GM19438 (cell line): ENCODE measurements at regions not wholly inside any gene's neighbourhood (a gene's known extent, or its start where the extent isn't known, plus 50 kb on each side); places are given as distances from the start of the nearest gene placed in this dataset.
"Not testable (repeated sequence)": the region's sequence is repeated elsewhere in the genome, so short reads cannot be mapped to it uniquely, and the experiment has no call there.

Experiments used
- ATAC-seq: cut with Tn5 transposase; IDR thresholded peaks from one replicate; pipeline ENCODE4 v1.9.1; 2021; ENCODE audit warnings: low read depth; ENCODE audit not compliant: unreplicated experiment

DNA sequence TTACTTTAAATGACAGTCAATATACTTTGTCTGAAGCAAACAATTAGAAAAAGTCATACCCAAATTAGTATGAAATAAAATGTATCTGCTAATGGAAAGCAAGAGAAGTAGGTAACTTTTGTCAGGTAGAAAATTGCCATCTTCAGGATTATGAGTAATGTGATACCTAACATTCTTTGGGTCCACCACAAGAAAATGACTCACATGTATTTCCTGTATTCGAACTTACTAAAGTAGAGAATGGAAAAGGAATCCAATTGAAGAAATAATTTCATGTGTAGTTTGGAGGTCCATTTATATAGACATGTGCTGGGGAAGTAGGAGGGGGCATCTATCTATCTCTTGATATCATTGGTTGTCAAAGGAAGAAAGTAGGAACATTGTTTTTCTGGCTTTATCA is 636.2 kb upstream of the CHAC2 start:
- ATAC-seq: no peak

GRCh38 chr2:53130441-53130943 is 637.1 kb upstream of the CHAC2 start:
- no peak for ATAC-seq

DNA sequence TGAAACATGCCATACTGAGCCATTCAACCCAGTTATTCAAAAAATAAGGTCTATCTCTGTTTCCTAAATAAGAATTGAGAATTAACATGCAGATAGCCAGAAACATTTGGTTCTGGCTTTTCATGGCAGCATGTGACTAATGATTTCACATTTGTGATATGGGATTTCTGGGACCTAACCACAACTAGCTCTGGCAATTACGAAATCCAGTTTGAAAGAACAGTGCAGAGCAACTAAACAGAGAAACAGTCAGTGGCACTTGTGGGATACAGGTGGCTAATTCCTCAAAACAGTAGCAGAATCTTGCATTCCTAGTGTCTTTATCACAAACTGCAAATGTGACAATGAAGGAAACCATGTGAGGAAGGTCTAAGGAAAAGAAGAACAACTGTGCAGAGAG is 637.8 kb upstream of the CHAC2 start:
- ATAC-seq: no peak

- no peak for ATAC-seq
These were observed 640.4 kb upstream of the CHAC2 start for GRCh38 chr2:53127061-53127650.

- no peak for ATAC-seq
These were observed 652.6 kb upstream of the CHAC2 start for GRCh38 chr2:53114991-53115390.

DNA sequence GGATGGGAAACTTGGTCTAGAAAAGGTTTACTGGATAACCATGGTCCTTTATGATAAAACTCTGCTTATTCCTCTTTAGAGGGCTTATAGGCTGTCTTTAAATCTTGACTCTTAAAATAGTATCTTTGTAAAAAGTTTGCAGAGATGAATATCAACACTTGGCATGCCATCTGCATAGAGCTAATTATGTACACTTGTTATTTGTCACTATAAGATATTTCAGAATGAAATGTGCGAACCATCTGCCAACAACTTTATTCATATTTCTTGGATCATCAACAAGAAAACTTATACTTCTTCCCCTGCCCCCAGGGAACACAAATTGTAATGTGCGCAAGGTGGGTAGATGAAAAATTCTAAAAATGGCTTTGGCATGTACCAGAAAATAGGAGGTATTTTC is 653.0 kb upstream of the CHAC2 start:
- ATAC-seq: no peak

DNA sequence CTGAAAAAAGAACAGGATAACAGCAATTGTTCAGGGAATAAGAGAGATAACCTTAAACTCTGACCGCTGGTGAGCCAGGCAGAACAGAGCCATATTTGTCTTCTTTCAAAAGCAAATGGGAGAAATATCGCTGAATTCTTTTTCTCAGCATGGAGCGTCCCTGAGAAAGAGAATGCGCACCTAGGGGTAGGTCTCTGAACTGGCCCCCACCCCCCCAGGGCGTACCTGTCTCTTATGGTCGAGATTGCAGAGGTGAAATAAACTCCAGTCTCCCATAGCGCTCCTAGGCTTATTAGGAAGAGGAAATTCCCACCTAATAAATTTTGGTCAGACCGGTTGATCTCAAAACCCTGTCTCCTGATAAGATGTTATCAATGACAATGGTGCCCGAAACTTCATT is 655.2 kb upstream of the CHAC2 start:
- ATAC-seq: not testable (repeated sequence)

DNA sequence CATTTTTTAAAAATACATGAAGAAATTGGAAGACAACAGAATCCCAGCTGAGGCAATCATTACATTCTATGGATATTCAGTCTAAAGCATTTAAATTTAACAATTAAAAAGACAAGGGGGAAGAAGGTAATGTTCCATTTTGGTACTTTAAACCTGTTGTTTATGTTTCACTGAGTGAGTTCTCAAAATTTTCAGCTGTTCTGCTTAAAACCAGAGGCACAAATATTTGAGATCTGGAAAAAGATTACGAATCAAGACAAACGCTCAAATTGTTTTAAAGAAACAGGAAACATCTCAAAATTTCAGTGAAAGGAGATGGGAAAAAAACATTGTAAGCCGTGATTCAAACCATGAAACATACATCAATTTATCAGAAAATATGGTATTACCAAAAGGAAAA is 656.2 kb upstream of the CHAC2 start:
- ATAC-seq: no peak

- no peak for ATAC-seq
These were observed 656.6 kb upstream of the CHAC2 start for GRCh38 chr2:53111004-53111403.

GRCh38 chr2:53108246-53108645 is 659.4 kb upstream of the CHAC2 start:
- ATAC-seq: no peak

- ATAC-seq: no peak
These were observed 663.3 kb upstream of the CHAC2 start for GRCh38 chr2:53104263-53104662.

DNA sequence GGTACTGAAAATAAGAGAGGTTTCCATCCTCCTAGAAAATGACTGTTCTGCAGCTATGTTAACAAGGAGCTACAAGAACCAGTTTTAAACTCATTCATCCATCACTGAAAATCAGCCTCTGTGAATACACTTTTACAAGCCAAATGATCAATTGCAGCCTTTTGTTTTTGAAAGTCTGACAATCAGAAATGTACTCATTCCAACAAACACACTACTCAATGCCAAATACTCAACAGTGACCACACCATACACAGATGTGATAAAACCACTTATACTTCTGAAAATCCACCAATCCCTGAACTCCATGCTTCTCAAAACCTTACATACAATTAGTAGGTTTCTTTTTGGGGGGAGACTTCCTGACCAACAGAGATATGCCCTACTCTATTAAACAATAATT is 663.9 kb upstream of the CHAC2 start:
- ATAC-seq: no peak

DNA sequence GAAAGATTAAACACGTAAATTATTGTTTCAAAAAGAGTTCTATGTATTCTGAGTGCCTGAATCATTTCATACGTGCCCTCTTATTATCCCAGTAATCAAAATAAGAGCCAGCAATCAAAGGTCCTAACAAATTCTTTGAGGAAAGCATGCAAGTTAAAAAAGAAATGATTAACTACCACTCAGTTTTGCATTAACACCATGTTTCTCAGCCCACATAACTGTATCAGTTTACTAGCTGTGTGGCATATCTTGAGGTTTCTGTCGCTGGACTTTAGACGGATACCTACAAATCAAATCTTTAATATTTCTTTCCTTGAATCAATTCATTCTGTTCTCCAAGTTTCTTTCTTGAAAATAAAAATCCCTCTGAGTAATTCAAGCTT is 668.9 kb upstream of the CHAC2 start:
- no peak for ATAC-seq

GRCh38 chr2:53096351-53096750 is 671.3 kb upstream of the CHAC2 start:
- ATAC-seq: no peak

- ATAC-seq: no peak
These were observed 671.9 kb upstream of the CHAC2 start for GRCh38 chr2:53095664-53096063.

- ATAC-seq: no peak
These were observed 672.4 kb upstream of the CHAC2 start for GRCh38 chr2:53095227-53095626.

DNA sequence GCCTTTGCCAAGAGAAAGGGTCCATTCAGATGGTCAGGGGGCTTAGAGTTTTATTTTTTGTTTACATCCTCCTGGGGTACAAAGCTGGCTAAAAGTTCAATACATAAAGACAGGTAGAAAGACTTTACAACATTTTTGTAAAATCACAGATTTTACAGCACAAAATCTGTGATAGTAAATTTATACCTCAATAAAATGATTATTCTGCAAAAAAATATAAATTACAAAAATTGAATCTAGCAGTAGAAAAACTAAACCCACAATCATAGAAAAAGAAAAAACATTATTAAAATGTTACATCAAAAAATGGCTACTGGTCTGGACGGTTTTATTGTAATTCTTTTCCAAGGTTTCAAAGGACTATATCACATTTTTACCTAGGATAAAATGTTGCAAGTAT is 674.2 kb upstream of the CHAC2 start:
- ATAC-seq: no peak

- no peak for ATAC-seq
These were observed 676.4 kb upstream of the CHAC2 start for GRCh38 chr2:53091183-53091582.

DNA sequence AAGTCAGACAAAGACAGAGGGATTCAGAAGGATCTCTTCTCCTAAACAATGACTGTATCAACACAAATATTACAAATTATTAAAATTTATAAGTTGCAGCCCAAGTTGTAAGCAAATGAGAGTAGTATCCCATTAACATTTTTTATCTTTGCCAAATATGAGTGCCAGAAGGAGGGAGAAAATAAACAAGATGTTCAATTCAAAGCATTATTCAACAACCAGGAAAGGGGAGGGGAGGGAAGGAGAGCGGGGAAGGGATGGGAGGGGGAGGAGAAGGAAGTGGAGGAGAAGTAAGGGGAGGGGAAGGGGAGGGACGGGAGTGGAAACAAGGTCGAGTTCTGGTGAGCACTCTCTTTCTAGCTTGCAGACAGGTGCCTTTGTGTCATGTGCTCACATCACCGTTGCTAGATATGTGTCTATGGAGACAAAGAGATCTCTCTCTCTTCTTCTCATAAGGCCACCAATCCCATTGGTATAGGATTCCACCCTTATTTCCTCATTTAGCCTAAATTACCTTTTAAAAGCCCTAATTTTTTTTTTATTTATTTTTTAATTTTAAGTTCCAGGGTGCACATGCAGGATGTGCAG is 679.6 kb upstream of the CHAC2 start:
- ATAC-seq: no peak

DNA sequence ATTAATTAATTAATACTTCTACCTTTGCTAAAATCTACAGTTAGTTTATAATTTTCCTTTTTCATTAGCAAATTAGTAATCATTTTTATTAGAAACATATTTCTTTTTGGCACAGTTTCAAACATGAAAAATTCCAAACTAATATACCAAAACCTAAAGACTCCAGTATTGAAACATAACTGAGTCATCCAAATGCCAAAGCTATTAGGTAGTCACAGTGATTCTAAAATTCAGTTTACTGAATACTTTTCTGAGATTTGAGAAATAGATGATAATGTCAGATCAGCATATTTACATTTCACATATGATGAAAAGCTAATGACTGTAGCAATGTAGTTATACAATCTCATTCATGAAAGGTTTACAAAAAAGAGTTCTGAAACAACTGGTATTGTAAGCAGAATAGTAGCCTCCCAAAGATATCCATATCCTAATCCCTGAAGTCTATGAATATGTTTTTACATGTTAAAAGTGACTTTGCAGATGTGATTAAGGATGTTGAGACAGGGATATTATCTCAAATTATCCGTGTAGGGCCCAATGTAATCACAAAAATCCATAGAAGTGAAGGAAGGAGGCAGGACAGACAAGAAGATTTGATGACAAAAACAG is 680.2 kb upstream of the CHAC2 start:
- no peak for ATAC-seq

- ATAC-seq: no peak
These were observed 690.2 kb upstream of the CHAC2 start for GRCh38 chr2:53077413-53077812.

GRCh38 chr2:53075760-53076159 is 691.8 kb upstream of the CHAC2 start:
- no peak for ATAC-seq
